ENCODE measurements at regions not wholly inside any gene's neighbourhood (a gene's known extent, or its start where the extent isn't known, plus 50 kb on each side); places are given as distances from the start of the nearest gene placed in this dataset.

GRCh38 chr9:38207247-38207778 lies 138.3 kb upstream of the SHB start:
- H3K9me3 ChIP-seq = peaks cover 0 to 10% (median 0%) of the 10 kb centered on the region in 12 donors
- DNase-seq (no peak), ATAC-seq (no peak)
- intact Hi-C loops (cut with DNase I) = loop anchor here in 1 of 10 donors (10.0 kb wide), 1 partner anchor 247 kb away; no protein-coding TSS in a partner anchor
- H3K27me3 ChIP-seq = peaks cover 0 to 3% (median 0%) of the 10 kb centered on the region in 9 donors
- H3K36me3 ChIP-seq = no peaks in the 10 kb centered on the region
- no peak overlapping the region for H3K27ac ChIP-seq
- TF ChIP-seq POLR2A (IDR thresholded peaks at IDR 0.05) (no peak), CTCF (IDR thresholded peaks at IDR 0.05) (no peak)
- 46 to 73% (median 65%) methylated on average over 2 to 3 of the region's 3 CpGs for WGBS, 4 donors
- H3K4me1 ChIP-seq = no peaks in the 10 kb centered on the region
- no peak overlapping the region for H3K4me3 ChIP-seq

GRCh38 chr9:38205279-38205678 lies 136.3 kb upstream of the SHB start:
- intact Hi-C loops (cut with DNase I) = loop anchor here in 1 of 10 donors (10.0 kb wide), 1 partner anchor 250 kb away; no protein-coding TSS in a partner anchor
- peaks cover 0 to 10% (median 0%) of the 10 kb centered on the region in 12 donors for H3K9me3 ChIP-seq

GRCh38 chr9:38202336-38202938 lies 133.4 kb upstream of the SHB start:
- Histone ChIP-seq H3K4me1 (no peaks in the 10 kb centered on the region), H3K4me3 (no peak overlapping the region), H3K27ac (no peak overlapping the region), H3K36me3 (no peaks in the 10 kb centered on the region), H3K9me3 (peaks cover 0 to 5% (median 0%) of the 10 kb centered on the region in 12 donors), H3K27me3 (peaks cover 0 to 6% (median 0%) of the 10 kb centered on the region in 9 donors)
- intact Hi-C loops (cut with DNase I) = loop anchor here in 1 of 10 donors (10.0 kb wide), 1 partner anchor 252 kb away; no protein-coding TSS in a partner anchor
- 57 to 75% (median 66%) methylated on average over 7 of the region's 7 CpGs for WGBS, 4 donors
- TF ChIP-seq POLR2A (IDR thresholded peaks at IDR 0.05) (no peak), CTCF (IDR thresholded peaks at IDR 0.05) (no peak)
- ATAC-seq = no peak
- DNase-seq = no peak

More at GRCh38 chr9:38205279-38205678, 136.3 kb upstream of the SHB start:
- ATAC-seq (no peak), DNase-seq (no peak)
- TF ChIP-seq CTCF (IDR thresholded peaks at IDR 0.05) (no peak), POLR2A (IDR thresholded peaks at IDR 0.05) (no peak)
- Histone ChIP-seq H3K4me1 (no peaks in the 10 kb centered on the region), H3K36me3 (no peaks in the 10 kb centered on the region), H3K4me3 (no peak overlapping the region), H3K27me3 (no peaks in the 10 kb centered on the region), H3K27ac (no peak overlapping the region)

GRCh38 chr9:38201844-38202243 lies 132.8 kb upstream of the SHB start:
- DNase-seq = no peak
- peaks cover 0 to 6% (median 0%) of the 10 kb centered on the region in 9 donors for H3K27me3 ChIP-seq
- 39 to 72% (median 59%) methylated on average over 3 of the region's 3 CpGs for WGBS, 4 donors
- no peaks in the 10 kb centered on the region for H3K36me3 ChIP-seq
- ATAC-seq = no peak
- TF ChIP-seq POLR2A (IDR thresholded peaks at IDR 0.05) (no peak), CTCF (IDR thresholded peaks at IDR 0.05) (no peak)
- no peak overlapping the region for H3K27ac ChIP-seq
- H3K9me3 ChIP-seq = no peaks in the 10 kb centered on the region
- H3K4me3 ChIP-seq = no peak overlapping the region
- H3K4me1 ChIP-seq = no peaks in the 10 kb centered on the region
- intact Hi-C loops (cut with DNase I) = loop anchor here in 1 of 10 donors (10.0 kb wide), 1 partner anchor 253 kb away; no protein-coding TSS in a partner anchor
